ENCODE measurements at regions not wholly inside any gene's neighbourhood (a gene's known extent, or its start where the extent isn't known, plus 50 kb on each side); places are given as distances from the start of the nearest gene placed in this dataset.
A peak's percentile ranks its signal among the peaks of the same experiment; 100 is the strongest.

DNA sequence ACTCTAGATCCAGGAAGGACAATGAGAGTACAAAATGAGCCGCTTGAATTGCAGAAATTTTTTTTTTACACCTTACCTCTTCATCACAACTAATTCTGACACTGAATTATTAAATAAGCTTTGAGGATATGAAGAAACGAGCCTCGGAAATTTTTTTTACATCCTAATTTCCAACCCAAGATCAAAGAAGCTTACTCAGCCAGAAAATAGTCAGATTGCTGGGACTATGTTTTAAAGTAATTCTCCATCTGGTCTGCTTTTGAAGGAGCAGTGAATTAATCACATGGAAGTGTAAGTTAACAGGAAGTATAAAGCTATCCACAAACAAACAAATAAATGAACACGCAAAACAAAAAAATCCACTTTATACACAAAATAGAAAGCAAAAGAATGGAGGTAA is 437.0 kb upstream of the KCNMB2 start:
- no peak for DNase-seq
- H3K4me1 Mint-ChIP-seq = peaks cover 63% of the 10 kb centered on the region
- no peak overlapping the region for H3K4me3 Mint-ChIP-seq
- H3K27ac Mint-ChIP-seq = peak overlapping the region; percentile 68
- peaks cover 27% of the 10 kb centered on the region for H3K36me3 Mint-ChIP-seq (ENCODE audit: low read depth)
- no peaks in the 10 kb centered on the region for H3K27me3 Mint-ChIP-seq (ENCODE audit: low read depth, poor library complexity)
- TF ChIP-seq, protein P1, sequence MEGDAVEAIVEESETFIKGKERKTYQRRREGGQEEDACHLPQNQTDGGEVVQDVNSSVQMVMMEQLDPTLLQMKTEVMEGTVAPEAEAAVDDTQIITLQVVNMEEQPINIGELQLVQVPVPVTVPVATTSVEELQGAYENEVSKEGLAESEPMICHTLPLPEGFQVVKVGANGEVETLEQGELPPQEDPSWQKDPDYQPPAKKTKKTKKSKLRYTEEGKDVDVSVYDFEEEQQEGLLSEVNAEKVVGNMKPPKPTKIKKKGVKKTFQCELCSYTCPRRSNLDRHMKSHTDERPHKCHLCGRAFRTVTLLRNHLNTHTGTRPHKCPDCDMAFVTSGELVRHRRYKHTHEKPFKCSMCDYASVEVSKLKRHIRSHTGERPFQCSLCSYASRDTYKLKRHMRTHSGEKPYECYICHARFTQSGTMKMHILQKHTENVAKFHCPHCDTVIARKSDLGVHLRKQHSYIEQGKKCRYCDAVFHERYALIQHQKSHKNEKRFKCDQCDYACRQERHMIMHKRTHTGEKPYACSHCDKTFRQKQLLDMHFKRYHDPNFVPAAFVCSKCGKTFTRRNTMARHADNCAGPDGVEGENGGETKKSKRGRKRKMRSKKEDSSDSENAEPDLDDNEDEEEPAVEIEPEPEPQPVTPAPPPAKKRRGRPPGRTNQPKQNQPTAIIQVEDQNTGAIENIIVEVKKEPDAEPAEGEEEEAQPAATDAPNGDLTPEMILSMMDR (IDR thresholded peaks at IDR 0.05) = no peak
- peaks cover 22% of the 10 kb centered on the region for H3K9me3 Mint-ChIP-seq

DNA sequence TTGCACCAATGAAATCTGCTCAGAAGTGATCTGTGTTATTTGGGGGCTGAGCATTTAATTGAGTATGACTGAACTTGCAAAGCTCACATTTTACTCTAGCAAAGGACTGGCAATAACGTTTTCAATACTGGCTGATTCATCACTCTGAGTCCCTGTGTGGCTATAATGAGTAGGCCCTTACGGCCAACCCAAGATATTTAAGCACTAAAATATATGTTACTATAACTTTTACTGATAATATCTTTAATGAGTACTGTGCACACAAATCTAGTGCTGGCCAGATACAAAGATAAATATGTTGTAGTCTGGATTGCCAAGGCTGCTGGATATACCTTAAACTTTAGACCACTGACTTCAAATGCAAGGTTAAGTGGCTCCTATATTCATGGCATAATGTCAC is 436.4 kb upstream of the KCNMB2 start:
- Mint-ChIP-seq H3K27me3 (ENCODE audit: low read depth, poor library complexity) (no peaks in the 10 kb centered on the region), H3K36me3 (ENCODE audit: low read depth) (peaks cover 21% of the 10 kb centered on the region), H3K27ac (no peak overlapping the region), H3K4me1 (peaks cover 63% of the 10 kb centered on the region), H3K4me3 (no peak overlapping the region), H3K9me3 (peaks cover 16% of the 10 kb centered on the region)
- DNase-seq = no peak
- TF ChIP-seq, protein P1 (IDR thresholded peaks at IDR 0.05) = no peak

DNA sequence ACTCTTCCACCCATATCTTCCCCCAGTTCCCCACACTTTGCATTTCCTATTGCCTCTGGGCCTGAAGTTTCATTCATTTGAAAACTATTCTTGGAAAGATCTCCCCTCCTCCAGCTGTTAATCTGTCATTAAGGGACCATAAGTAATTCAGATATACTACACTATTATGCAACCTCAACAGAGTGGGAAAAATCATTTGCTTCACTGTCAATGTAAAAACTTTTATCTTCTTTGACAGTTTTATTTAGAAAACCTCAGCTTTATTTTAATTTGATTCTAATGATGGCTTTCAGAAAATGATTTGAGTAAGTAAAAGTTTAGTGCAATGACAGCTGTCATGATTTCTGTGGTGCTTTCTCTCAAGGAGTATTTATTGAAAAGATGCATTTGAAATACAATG is 435.3 kb upstream of the KCNMB2 start:
- Mint-ChIP-seq H3K4me1 (peaks cover 63% of the 10 kb centered on the region), H3K27ac (no peak overlapping the region), H3K9me3 (peaks cover 9% of the 10 kb centered on the region), H3K4me3 (no peak overlapping the region), H3K36me3 (ENCODE audit: low read depth) (peaks cover 14% of the 10 kb centered on the region), H3K27me3 (ENCODE audit: low read depth, poor library complexity) (no peaks in the 10 kb centered on the region)
- no peak for DNase-seq
- TF ChIP-seq, protein P1 (IDR thresholded peaks at IDR 0.05) = no peak

DNA sequence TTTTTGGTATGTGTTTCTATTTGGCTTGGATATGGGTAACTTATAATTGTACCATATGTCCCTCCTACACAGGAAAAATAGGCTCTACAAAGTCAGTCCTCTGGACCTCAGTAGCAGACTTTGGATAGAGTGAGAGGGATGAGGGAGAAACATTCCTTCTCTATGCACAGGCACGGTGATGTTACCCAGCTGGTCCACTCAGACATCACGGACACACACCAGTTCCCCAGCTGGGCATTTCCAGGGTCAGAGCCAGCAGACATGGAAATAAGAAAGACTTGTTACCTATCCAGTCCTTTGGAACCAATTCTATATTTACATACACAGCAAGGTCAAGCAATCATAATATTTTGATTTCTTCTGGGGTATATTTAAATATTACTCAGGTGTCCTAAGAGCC is 433.1 kb upstream of the KCNMB2 start:
- Mint-ChIP-seq H3K27ac (no peak overlapping the region), H3K36me3 (ENCODE audit: low read depth) (peaks cover 5% of the 10 kb centered on the region), H3K4me1 (peaks cover 49% of the 10 kb centered on the region), H3K4me3 (no peak overlapping the region), H3K9me3 (no peaks in the 10 kb centered on the region), H3K27me3 (ENCODE audit: low read depth, poor library complexity) (no peaks in the 10 kb centered on the region)
- TF ChIP-seq, protein P1 (IDR thresholded peaks at IDR 0.05) = no peak
- DNase-seq = no peak

DNA sequence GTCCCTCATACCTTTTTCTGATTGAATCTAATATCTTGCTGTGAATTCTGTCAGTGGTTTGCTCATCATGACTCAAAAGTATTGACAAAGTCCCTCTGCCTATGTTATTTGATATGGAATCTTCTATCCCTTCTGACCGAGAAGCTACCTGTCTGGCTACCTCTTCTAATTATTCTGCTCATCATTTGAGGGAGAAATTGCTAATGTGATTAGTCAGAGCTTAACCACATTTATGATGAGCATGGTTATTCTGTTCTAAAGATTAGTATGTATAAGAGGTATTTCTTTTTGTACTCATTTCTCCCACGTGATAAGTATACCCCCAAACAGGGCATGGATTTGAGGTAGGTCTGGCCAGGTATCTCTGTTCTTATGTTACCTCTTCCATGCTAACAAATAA is 428.4 kb upstream of the KCNMB2 start:
- H3K4me1 Mint-ChIP-seq = peaks cover 22% of the 10 kb centered on the region
- H3K27ac Mint-ChIP-seq = peak overlapping the region; percentile 22
- peaks cover 3% of the 10 kb centered on the region for H3K9me3 Mint-ChIP-seq
- H3K36me3 Mint-ChIP-seq (ENCODE audit: low read depth) = peaks cover 5% of the 10 kb centered on the region
- no peak for DNase-seq
- TF ChIP-seq, protein P1 (IDR thresholded peaks at IDR 0.05) = no peak
- H3K27me3 Mint-ChIP-seq (ENCODE audit: low read depth, poor library complexity) = no peaks in the 10 kb centered on the region
- no peak overlapping the region for H3K4me3 Mint-ChIP-seq

DNA sequence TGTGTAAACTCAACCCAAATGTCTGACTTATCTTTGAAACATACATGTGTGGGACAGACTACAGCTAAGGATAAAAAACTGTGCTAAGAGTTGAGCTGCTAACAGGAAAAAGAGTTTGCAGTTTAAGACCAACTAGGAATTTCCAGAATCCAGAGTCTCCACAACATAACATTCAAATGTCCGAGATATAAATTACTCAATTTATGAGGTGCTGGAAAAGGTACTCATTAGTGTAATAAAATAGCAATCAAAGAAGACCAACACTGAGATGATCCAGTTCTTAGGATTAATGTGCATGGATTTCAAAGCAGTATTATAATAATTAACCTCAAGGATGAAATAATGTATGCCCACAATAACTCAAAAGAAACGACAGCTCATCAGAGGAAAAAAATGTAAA is 426.5 kb upstream of the KCNMB2 start:
- Mint-ChIP-seq H3K9me3 (peaks cover 7% of the 10 kb centered on the region), H3K36me3 (ENCODE audit: low read depth) (peaks cover 9% of the 10 kb centered on the region), H3K4me1 (peaks cover 16% of the 10 kb centered on the region), H3K27me3 (ENCODE audit: low read depth, poor library complexity) (no peaks in the 10 kb centered on the region), H3K27ac (no peak overlapping the region), H3K4me3 (no peak overlapping the region)
- TF ChIP-seq, protein P1 (IDR thresholded peaks at IDR 0.05) = no peak
- no peak for DNase-seq
